ENCODE measurements at regions not wholly inside any gene's neighbourhood (a gene's known extent, or its start where the extent isn't known, plus 50 kb on each side); places are given as distances from the start of the nearest gene placed in this dataset.
A peak's percentile ranks its signal among the peaks of the same experiment; 100 is the strongest.

DNA sequence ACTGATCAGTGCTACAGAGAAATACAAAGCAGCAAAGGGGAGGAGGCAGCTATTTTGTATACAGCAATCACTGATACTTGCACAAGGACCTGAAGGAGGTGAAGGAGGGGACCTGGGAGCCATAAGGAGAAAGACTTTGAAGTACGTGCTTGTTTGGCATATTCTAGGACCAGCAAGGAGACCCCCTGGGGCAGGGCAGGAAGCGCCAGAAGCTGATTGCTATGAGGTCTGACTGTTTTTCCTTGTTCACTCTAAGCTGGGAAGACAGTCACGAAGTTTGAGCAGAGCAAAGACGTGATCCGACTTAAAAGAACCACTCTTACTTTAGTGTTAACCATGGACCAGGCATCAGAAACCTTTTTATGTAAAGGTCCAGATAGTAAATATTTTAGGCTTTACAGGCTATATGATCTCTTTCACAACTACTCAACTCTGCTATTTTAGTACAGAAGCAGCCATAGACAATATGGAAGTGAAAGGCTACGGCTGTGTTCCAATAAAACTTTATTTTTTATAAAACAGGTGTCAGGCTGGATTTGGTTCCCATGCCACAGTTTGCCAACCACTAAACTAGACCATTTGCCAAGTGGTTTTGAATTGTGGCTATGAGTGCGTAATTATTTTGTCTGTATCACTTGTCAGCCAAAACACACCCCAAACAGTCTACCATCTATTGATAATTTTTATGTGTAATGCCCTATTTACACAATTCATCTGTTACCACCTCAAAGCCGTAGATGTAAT lies 217.9 kb downstream of the PRL start:
- ATAC-seq (no peak), DNase-seq (ENCODE audit: low read depth in 1 of 2, low spot score in 1 of 2) (no peak), FAIRE-seq (no peak)
- Histone ChIP-seq H3K27ac (no peak overlapping the region), H3K4me1 (peaks cover 17% of the 10 kb centered on the region), H3K4me2 (no peak overlapping the region), H3K4me3 (no peak overlapping the region), H3K9me3 (no peaks in the 10 kb centered on the region)
- ChIA-PET POLR2A (no interaction called here), CTCF (interaction anchor here (1.8 kb wide), 1 partner anchor 173 kb away, joined by 4 read pairs; no protein-coding TSS in a partner anchor)
- no peak for TF ChIP-seq ATOH8 (CRISPR knock-in tag; IDR thresholded peaks at IDR 0.05; ENCODE audit: low read depth)
- no peak for TF ChIP-seq RFX5 (IDR thresholded peaks at IDR 0.05)
- no peak for TF ChIP-seq ZNF302 (CRISPR knock-in tag; IDR thresholded peaks at IDR 0.05)
- TF ChIP-seq NR3C1 (IDR thresholded peaks at IDR 0.05) = no peak
- no peak for TF ChIP-seq CHD4 (IDR thresholded peaks at IDR 0.05; ENCODE audit: borderline replicate concordance)
- WGBS (ENCODE audit: missing lambda C conversion rate) = 93% methylated on average over 8 of the region's 8 CpGs

- 77% methylated on average over 5 of the region's 5 CpGs for WGBS (ENCODE audit: missing lambda C conversion rate)
- ATAC-seq = no peak
- TF ChIP-seq, protein P1, sequence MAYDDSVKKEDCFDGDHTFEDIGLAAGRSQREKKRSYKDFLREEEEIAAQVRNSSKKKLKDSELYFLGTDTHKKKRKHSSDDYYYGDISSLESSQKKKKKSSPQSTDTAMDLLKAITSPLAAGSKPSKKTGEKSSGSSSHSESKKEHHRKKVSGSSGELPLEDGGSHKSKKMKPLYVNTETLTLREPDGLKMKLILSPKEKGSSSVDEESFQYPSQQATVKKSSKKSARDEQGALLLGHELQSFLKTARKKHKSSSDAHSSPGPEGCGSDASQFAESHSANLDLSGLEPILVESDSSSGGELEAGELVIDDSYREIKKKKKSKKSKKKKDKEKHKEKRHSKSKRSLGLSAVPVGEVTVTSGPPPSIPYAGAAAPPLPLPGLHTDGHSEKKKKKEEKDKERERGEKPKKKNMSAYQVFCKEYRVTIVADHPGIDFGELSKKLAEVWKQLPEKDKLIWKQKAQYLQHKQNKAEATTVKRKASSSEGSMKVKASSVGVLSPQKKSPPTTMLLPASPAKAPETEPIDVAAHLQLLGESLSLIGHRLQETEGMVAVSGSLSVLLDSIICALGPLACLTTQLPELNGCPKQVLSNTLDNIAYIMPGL (CRISPR knock-in tag; IDR thresholded peaks at IDR 0.05; ENCODE audit: borderline replicate concordance) = no peak
- no peak for TF ChIP-seq EHF (CRISPR knock-in tag; IDR thresholded peaks at IDR 0.05)
- no peak for TF ChIP-seq KDM5A (IDR thresholded peaks at IDR 0.05)
- TF ChIP-seq NR3C1 (IDR thresholded peaks at IDR 0.05) = no peak
- TF ChIP-seq KDM1A (IDR thresholded peaks at IDR 0.05; ENCODE audit: low read depth) = no peak
- TF ChIP-seq ZSCAN20 (CRISPR knock-in tag; IDR thresholded peaks at IDR 0.05) = no peak
- TF ChIP-seq TP53 (CRISPR knock-in tag; IDR thresholded peaks at IDR 0.05) = no peak
- no peak for TF ChIP-seq NPAS2 (CRISPR knock-in tag; IDR thresholded peaks at IDR 0.05; ENCODE audit: borderline replicate concordance)
- TF ChIP-seq BCL3 (IDR thresholded peaks at IDR 0.05) = no peak
- TF ChIP-seq POLR2AphosphoS2 (conservative IDR thresholded peaks at IDR 0.05; ENCODE audit: low read length) = no peak
- TF ChIP-seq FOSL2 (IDR thresholded peaks at IDR 0.05) = no peak
- TF ChIP-seq FOSL2 (CRISPR knock-in tag; IDR thresholded peaks at IDR 0.05) = no peak
- TF ChIP-seq FOXS1 (CRISPR knock-in tag; IDR thresholded peaks at IDR 0.05) = no peak
- TF ChIP-seq SREBF2 (IDR thresholded peaks at IDR 0.05) = no peak
Observed at GRCh38 chr6:22079783-22080182, 217.1 kb downstream of the PRL start.

GRCh38 chr6:22081709-22082108 lies 215.1 kb downstream of the PRL start:
- no peak for TF ChIP-seq CTCF (IDR thresholded peaks at IDR 0.05)
- TF ChIP-seq ZFP36 (IDR thresholded peaks at IDR 0.05; ENCODE audit: borderline replicate concordance, partially characterized antibody) = no peak
- no peak for TF ChIP-seq CHD2 (IDR thresholded peaks at IDR 0.05; ENCODE audit: low read length, partially characterized antibody)
- peaks cover 17% of the 10 kb centered on the region for H3K4me1 ChIP-seq
- FAIRE-seq = no peak
- WGBS (ENCODE audit: missing lambda C conversion rate) = 92% methylated on average over 4 of the region's 4 CpGs
- peak overlapping the region; percentile 57 to 78 for H3K27ac ChIP-seq
- peak overlapping the region; percentile 43 for H3K4me2 ChIP-seq
- ChIA-PET POLR2A (no interaction called here), CTCF (no interaction called here)
- no peak overlapping the region for H3K4me3 ChIP-seq
- DNase-seq (ENCODE audit: low read depth in 1 of 2, low spot score in 1 of 2) = no peak
- ATAC-seq = no peak
- H3K9me3 ChIP-seq = 0 out of 3 replicates have a peak, but pooled peaks cover 2% of the 10 kb centered on the region

More at GRCh38 chr6:22079783-22080182, 217.1 kb downstream of the PRL start:
- Histone ChIP-seq H3K9me3 (no peaks in the 10 kb centered on the region), H3K27ac (no peak overlapping the region), H3K4me3 (no peak overlapping the region), H3K4me2 (no peak overlapping the region), H3K4me1 (peaks cover 17% of the 10 kb centered on the region)
- DNase-seq (ENCODE audit: low read depth in 1 of 2, low spot score in 1 of 2) = no peak
- ChIA-PET CTCF (no interaction called here), POLR2A (no interaction called here)
- FAIRE-seq = no peak

Data from A549 (cell line).